OCI-LY1 (cell line): ENCODE measurements at regions not wholly inside any gene's neighbourhood (a gene's known extent, or its start where the extent isn't known, plus 50 kb on each side); places are given as distances from the start of the nearest gene placed in this dataset.

Experiments used
- CTCF ChIP-seq: fragments of 200-600 bp; sonication (generic), shearing (Covaris generic); IDR thresholded peaks from 2 replicates; pipeline ENCODE4 v1.5.1; 2017; ENCODE audit warnings: mild to moderate bottlenecking, antibody characterized with exemption, low read length, moderate library complexity, mixed read lengths
- EZH2 ChIP-seq: fragments of 200-600 bp; sonication (generic), shearing (Covaris generic); IDR thresholded peaks from 2 replicates; pipeline ENCODE4 v1.8.0; 2017; ENCODE audit warnings: borderline replicate concordance, mixed run types, mild to moderate bottlenecking, antibody characterized with exemption, low read length, moderate library complexity, mixed read lengths

GRCh38 chr4:164251257-164251656, 502.7 kb upstream of the SMIM31 start:
- TF ChIP-seq CTCF (no peak), EZH2 (no peak)
